ENCODE measurements at regions not wholly inside any gene's neighbourhood (a gene's known extent, or its start where the extent isn't known, plus 50 kb on each side); places are given as distances from the start of the nearest gene placed in this dataset.
"Not testable (repeated sequence)": the region's sequence is repeated elsewhere in the genome, so short reads cannot be mapped to it uniquely, and the experiment has no call there.

DNA sequence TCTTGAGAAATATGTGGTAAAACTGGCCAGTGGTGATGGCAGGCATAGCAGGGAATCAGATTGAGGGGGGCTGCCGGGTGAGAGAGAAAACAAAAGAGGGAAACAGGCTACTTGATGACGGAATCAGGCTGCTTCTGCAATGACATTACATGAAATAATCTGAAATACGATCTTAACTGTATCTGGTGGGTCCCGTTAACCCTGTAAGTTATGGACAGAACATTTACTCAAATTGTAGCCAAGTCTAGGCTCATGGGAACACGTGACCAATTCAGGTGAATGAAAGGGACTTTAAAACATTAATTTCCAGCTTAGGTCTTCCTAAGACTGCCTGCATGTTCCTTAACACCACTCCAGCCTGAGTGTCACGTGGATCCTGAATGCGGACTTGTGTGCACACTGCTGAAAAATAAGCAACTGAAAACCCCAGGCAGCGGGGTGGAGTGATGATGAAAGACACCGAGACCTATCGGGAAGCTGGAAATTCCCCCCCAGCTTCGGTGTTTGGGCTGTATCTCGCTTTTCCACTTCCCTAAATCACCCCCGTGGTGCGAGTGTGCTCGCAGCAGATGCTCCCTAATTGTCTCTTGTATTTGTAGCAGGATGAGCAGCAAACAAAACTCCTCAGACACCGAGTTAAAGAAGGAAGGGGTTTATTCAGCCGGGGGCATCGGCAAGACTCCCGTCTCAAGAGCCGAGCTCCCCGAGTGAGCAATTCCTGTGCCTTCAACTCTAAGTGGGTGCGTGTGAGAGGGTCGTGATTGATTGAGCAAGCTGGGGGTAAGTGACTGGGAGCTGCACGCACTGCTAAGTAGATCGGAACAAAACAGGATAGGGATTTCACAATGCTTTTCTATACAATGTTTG, 145.0 kb upstream of the GRK3 start:
- DNase-seq (ENCODE audit: low read depth): no peak

DNA sequence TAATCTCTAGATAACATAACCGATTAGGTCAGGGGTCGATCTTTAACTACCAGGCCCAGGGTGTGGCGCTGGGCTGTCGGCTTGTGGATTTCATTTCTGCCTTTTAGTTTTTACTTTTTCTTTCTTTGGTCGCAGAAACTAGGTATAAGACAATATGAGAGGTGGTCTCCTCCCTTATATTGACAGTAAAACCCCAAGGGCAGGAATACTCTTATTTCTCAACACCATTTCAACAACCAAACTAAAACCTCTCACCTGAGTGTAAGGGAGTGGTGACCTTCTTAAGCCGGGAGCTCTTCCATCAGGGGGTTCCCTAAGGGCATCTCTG, 144.4 kb upstream of the GRK3 start:
- not testable (repeated sequence) for DNase-seq (ENCODE audit: low read depth)

DNA sequence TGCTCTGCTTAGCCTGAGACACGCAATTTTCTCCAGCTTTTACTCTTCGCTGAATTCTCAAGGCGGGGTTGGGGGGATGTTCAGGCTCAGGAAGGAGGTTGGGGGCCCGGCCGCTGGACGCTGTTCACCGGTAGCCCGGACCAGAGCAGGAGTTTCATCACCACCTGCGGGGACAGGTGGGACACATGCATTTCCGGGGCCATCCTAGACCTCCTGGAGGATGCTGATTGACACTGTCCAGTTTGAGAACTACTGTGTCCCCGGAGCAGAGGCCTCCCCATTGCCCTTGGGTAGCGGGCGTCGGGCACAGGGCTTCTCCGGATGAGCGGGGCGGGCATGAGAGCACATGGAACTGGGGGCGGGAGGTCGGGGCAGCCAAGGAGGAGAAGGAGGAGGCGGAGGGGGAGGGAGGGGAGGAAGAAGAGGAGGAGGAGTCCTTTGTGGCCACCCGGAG, 144.0 kb upstream of the GRK3 start:
- no peak for DNase-seq (ENCODE audit: low read depth)

DNA sequence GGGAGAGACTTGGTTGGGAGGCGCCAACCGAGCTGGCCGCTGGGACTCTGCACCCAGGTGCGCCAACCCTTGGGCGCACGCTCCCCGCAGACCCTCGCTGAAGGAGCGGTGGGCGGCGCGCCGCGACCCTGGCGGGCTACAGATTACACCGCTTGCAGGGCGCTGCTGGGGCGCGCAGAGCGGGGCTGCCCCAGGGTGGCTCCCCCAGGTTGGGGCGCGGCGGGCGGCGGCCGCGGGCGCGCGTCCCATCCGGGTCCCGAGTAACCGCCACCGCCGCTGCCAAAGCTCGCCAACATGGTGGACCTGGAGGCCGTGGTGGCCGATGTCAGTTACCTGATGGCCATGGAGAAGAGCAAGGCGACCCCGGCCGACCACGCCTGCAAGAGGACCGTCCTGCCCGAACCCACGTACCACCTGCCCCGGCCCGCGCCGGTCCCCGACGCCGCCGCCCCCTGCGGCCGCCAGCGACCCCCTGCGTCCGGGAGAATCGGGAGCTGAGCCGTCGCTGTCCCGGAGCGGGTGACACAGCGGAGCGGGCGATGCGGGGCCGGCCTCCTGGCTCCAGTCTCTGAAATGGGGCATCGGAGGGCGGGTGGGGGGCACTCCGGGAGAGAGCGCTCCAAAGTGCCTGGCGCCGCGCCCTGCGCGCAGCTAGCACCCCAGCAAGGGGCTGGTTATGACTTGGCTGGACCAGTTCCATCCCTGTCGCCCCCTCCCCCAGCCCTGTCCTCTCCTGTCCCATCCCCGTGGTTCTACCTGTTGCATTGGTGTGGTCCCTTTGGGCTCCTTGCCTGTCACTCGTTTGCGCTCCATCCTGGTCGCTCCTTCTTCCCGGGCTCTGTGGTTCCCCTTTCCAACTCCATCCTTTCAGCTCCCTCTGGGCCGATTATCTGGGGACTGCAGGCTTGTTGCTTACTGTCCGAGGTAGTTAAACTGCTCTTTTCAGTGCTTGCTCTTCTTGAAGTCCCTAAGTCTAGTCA, 143.3 kb upstream of the GRK3 start:
- no peak for DNase-seq (ENCODE audit: low read depth)

DNA sequence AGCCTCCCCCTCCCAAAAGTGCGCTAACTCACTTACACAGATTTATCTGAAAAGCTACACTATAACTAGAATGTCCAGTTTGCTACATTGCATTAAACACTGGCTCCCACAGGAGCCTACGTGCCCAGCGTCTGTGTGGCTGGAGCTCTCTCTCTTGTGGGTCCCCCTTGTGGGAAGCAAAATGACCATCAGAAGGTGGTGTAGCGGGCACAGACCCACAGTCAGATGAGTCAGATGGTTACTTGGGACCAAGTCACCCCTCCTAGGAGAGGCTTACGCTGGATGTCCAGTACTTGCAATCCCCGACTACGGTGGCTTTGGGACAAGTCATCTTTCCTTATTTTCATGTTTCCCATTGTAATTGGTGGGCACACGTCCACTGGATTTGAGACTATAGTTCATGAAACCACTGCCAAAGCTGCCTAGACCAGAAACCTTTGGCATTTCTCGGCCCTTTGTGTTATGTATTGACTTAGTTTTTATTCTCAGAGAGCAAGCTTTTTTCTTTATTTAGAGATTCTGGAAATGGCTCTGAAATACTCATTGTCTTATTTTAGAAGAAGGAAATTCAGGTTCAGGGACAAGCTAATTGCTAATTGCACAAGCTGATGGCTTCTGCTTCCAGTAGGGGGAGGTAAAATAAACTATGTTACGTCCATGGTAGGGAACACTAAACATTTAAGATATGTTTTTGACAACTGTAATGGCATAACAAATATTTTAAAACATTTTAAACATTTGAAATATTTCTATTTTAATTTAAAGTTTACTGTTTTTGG, 137.8 kb upstream of the GRK3 start:
- not testable (repeated sequence) for DNase-seq (ENCODE audit: low read depth)

DNA sequence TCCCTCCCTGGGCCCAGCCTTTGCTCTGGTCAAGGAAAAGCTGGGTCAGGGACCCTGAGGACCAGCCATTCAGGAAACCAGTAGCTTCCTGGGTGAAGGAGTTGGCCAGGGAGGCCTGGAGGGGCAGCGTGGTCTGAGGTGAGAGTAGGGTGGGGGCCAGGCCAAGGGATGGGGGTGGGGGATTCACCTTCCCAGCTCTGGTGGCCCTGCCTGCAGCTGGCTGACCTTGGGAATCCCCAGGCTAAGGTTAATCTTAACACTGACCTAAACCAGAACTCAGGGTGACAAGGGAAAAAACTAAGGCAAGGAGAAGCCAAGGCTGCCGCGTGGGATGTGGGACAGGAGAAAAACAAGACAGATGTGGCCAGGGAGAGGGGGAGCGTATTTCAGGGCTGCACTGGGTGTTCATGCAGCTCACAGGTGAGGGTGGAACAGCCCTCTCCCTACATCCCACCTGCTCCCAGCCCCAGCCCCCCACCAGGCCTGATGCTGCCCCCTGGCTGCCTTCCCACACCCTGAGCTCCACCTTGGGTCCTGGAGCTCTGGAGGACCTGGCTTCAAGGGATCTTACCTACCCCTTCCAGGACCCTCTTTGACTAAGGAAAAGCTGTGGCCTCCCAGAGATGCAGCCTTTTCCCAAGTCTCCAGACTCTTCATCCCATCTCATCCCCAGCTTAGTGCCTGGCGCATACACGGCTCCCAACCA, 132.7 kb upstream of the GRK3 start:
- DNase-seq (ENCODE audit: low read depth): not testable (repeated sequence)

DNA sequence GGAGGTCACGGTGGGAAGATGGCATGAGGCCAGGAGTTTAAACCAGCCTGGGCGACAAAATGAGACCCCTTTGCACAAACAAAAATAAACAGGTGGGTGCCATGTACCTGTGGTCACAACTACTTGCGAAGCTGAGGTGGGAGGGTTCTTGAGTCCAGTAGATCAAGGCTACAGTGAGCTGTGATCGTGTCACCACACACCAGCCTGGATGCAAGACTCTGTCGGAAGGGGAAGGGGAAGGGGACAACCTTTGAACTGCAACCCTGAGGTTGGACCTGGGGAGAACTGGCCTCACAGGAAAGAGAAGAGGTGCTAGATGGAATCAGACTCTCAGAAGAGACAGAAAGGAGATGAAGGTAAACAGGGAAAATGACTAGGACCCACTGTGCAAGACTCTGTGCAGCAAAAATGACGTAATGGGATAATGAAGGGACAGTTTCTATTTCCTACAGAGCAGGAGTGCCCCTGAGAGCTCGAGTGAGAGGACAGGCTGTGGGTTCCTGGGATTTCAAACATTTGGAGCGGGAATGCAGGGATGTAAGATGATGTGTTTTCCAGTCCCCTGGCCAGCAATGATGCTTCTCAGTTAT, 131.0 kb upstream of the GRK3 start:
- not testable (repeated sequence) for DNase-seq (ENCODE audit: low read depth)

DNA sequence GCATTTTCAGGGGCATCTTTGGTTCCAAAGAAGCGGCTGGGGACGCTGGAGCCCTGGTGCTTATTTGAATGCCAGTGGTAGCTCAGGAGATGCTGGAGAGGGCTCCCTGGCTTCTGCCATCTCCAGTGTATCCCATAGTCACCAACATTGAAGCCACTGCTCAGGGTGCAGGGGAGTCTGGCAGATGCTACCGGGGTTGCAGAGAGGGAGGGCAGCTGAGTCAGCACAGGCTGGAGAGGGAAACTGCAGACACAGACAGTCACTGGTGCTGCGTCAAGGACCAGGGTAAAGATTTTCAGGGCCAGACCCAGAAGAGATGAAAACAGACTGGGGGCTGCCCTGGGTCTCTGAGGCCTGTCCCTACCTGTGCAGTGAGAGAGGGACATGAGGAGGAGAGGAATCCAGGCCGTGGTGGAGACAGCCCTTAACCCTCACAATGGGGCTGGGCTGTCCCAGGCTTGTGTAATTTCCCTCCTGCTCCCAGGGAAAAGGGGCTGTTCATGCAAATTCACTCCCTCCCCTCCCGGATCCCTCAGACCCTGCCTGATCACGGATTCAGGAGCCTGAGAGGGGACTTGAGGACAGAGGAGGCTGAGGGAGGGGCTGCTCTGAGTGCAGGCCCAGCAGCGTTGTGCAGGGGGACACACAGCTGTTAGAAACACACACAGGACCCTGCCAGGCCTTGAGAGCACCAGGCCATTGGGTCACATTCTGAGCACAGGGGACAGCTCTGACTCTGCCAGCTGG, 126.9 kb upstream of the GRK3 start:
- DNase-seq (ENCODE audit: low read depth): no peak

DNA sequence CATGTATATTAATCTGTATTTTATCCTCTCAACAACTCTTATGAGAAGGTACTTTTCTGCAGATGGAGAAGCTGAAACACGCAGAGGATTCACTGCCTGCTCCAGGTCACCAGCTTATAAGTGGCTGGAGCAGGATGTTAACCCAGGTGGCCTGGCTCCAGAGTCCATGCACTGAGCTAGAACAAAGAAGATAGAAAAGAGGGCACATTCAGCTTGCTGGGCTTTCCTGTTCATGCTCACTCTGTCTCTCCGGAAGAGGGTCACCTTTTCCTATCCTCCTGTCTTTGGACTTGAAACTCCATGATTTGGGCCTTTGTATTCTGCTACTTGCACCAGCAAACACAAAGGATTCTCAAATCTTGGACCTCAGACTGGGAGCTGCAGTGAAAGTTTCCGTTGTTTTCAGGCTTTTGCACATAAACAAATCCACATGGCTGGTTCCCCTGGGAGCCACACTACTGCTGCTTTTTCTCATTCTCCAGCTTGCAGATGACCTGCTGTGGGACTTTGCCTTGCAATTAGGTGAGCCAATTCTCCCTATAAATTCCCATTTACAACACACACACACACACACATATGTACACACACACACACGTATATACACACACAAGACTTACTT, 117.3 kb upstream of the GRK3 start:
- no peak for DNase-seq (ENCODE audit: low read depth)

DNA sequence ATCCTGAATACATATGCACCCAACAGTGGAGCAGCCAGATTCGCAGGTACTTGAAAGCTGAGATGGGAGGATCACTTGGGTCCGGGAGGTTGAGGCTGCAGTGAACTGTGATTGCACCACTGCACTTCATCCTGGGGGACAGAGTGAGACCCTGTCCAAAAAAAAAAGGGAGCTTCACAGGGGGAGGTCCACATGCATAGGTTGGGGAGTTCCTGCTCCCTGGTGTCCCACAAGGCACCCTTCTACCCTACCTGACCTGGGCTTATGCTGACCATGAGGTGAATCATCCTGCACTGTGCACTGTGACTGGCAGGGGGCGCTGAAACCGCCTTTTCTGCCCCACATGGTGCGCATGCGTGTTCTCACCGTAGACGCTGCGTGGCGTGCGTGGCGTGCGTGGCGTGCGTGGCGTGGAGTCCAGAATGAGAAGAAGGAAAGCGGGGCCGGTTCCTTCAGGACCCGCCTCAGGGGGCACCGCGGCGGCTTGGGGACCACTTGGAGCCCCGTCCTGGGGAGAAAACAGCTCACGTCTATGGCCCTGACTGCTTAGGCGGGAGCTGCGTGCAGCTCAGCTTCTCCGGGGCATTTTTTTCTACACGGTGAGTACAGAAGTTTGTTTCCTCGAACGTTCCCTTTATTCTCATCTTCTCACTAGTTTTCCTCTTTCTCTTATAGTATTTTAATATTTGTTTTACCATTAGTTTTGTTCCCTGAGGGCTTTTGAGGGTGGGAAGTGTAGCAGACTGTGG, 116.6 kb upstream of the GRK3 start:
- peak; percentile 87 for DNase-seq (ENCODE audit: low read depth)

DNA sequence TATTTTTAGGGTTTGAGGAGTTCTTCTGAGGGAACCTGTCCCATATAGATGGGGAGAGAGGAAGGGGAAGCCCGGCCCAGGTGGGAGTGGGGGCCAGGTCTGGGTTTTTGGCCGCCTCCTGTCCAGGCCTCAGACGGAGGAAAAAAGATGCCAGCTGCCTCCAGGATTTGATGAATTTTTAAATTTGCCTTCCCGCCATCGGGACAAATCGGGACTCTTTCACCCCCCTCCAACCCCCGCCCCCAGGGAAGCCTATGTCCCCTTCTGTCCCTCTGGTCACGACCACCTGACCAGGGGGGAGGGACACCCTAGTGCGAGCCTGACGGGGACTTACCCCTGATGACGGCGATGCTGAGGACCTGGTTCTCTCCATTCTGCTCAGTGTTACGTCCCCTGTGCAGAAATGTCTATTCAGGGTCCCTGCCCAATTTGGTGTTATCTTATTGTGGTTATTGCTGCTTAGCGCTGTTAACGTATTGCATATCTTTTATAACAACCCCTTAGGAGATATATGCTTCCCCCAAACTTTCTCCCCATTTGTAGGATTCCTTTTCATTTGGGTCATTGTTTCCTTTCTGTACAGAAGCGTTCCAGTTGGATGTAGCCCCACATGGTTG, 115.9 kb upstream of the GRK3 start:
- DNase-seq (ENCODE audit: low read depth): no peak

DNA sequence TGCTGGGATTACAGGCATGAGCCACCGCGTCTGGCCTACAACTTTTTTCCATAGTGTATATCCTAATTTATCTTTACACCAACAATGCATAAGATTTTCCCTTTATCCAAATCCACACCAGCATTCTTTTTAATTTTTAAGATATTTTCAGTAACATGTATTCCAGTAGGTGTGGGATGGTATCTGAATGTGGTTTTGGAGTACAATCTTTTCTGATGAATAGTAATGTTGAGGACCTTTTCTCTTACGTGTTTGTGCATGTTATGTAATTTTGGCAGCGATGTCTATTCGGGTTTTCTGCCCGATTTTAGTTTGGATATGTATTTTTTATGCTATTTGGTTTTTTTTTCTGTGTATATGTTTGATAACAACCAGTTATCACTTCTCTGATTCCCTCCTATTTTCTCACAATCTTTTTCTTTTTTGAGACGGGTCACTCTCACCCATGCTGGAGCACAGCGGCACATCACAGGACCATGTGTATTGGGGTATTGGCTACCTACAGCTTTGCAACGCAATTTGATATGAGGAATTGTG, 114.6 kb upstream of the GRK3 start:
- DNase-seq (ENCODE audit: low read depth): no peak

DNA sequence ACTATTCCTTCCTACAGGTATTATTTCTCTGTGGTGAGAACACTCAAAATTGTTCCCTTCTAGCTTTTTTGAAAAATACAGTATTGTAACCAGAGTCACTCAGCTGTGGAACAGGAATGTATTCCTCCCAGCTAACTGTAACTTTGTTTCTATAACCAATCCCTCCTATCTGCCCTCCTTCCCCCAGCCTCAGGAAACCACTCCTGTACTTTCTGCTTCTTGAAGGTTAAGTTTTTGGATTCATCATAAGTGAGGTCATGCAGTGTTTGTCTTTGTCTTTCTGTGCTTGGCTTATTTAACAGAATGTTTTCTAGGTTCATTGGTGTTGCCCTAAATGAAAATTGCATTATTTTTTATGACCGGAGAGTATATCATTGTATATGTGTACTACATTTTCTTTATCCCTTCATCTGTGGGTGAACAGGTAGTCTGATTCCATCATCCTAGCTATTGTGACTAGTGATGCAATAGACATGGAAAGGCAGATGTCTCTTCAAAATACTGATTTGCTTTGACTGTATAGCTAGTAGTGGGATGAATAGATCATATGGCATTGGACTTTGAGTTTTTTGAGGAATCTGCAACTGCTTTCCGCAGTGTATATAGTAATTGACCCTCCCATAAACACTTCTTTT, 112.9 kb upstream of the GRK3 start:
- DNase-seq (ENCODE audit: low read depth): no peak

DNA sequence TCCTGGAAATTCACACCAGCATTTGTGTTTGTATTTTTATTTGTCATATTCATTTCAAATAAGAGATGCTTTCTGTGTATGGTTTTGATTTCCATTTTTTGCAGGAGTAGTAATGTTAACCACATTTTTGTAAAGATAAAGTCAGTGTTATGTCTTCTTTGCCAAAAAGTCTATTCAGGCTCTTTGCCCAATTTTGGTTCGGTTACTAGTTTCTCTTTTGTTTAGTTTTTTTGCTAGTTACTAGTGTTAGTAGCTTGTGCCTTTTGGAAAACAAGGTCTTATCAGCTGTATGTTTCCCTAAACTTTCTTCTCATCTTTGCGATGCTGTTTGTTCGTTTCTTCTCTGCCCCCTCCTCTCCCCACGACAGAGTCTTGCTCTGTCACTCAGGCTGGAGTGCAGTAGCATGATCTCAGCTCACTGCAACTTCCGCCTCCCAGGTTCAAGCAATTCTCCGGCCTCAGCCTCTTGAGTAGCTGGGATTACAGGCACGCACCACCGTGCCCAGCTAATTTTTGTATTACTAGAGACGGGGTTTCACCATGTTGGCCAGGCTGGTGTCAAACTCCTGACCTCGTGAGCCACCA, 112.3 kb upstream of the GRK3 start:
- DNase-seq (ENCODE audit: low read depth): no peak

DNA sequence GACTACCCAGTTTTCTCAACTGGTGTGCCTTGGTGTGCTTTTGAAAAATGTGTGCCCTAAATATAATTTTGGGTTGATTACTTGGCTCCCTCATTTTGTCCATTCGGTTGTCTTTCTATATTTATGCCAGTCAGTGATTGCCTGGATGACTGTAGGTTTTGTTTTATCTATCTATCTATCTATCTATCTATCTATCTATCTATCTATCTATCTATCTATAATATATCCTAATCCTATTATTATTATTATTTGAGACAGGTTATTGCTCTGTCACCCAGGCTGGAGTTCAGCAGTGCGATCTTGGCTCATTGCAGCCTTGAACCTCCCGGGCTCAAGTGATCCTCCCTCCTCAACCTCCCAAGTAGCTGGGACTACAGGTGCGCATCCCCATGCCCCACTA, 111.4 kb upstream of the GRK3 start:
- DNase-seq (ENCODE audit: low read depth): no peak

DNA sequence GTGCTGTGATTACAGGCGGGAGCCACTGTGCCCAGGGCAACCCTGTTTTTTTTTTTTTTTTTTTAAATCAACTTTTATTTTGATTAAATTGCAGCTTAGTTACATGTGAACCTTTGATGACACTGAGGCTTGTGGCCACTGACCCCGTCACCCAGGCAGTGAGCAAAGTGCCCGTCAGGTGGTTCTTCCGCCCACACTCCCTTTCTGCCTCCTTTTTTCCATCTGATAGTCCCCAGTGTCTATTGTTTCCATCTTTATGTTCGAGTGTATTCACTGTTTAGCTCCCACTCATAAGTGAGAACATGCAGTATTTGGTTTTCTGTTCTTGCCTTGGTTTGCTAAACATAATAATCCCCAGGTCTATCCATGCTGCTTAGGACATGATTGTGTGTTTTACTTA, 110.9 kb upstream of the GRK3 start:
- no peak for DNase-seq (ENCODE audit: low read depth)

DNA sequence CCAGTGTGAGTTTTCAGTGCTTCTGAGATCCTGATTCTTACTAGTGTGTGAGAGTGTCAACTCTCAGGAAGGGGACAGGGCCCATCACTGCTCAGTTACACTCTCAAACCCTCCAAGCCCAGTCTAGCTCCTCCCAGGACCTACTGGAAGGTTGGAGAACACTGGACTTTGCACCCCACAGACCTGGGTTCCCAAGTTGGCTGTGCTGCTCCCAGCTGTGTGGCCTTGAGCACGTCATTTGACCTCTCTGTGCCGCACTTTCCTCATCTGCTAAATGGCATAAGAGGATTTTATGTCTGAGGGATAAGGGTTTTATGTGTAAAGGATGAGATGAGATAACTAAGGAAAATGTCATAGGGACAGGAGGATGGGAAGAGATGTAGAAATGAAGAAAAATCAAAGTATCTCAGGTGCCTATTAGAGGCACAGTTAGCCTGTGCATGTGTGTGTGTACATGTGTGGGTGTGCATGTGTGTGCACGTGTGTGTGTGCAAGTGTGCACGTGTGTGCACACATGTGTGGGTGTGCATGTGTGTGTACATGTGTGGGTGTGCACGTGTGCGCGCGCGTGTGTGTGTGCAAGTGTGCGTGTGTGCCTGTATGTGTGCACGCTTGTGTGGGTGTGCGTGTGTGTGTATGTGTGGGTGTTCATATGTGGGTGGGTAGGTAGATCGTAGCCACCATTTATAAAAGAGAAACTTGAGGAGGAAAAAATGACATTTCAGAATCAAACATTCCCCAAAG, 108.0 kb upstream of the GRK3 start:
- not testable (repeated sequence) for DNase-seq (ENCODE audit: low read depth)

Measured in activated T-cell treated with anti-CD3 and anti-CD28 coated beads for 1 hour (primary cell).